ENCODE measurements at regions not wholly inside any gene's neighbourhood (a gene's known extent, or its start where the extent isn't known, plus 50 kb on each side); places are given as distances from the start of the nearest gene placed in this dataset.

DNA sequence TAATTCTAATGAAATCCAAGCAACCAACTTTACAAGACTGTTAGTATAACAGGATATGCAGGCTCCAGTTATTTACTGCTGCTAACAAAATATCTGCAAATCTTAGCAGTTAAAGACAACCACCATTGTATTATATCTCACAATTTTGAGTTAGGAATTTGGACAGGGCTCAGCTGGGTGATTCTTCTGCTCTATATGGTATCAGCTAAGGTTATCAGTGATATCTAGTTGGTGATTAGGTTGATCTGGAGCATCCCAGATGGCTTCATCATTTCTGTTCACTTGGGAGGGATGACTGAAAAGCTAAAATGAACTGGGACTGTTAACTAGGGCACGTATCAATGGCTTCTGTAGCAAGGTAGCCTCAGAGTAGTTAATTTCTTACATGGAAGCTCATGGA lies 105.7 kb downstream of the MBL2 start:
- intact Hi-C loops (cut with DNase I), result no loop called here
- Histone ChIP-seq H3K4me1 (no peaks in the 10 kb centered on the region), H3K27ac (no peak overlapping the region), H3K36me3 (no peaks in the 10 kb centered on the region), H3K27me3 (no peaks in the 10 kb centered on the region), H3K9me3 (peaks cover 0 to 9% of the 10 kb centered on the region in 2 donors), H3K4me3 (no peak overlapping the region)
- DNase-seq (ENCODE audit: low spot score in 2 of 2), result no peak
- TF ChIP-seq, protein P1, sequence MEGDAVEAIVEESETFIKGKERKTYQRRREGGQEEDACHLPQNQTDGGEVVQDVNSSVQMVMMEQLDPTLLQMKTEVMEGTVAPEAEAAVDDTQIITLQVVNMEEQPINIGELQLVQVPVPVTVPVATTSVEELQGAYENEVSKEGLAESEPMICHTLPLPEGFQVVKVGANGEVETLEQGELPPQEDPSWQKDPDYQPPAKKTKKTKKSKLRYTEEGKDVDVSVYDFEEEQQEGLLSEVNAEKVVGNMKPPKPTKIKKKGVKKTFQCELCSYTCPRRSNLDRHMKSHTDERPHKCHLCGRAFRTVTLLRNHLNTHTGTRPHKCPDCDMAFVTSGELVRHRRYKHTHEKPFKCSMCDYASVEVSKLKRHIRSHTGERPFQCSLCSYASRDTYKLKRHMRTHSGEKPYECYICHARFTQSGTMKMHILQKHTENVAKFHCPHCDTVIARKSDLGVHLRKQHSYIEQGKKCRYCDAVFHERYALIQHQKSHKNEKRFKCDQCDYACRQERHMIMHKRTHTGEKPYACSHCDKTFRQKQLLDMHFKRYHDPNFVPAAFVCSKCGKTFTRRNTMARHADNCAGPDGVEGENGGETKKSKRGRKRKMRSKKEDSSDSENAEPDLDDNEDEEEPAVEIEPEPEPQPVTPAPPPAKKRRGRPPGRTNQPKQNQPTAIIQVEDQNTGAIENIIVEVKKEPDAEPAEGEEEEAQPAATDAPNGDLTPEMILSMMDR (IDR thresholded peaks at IDR 0.05), result no peak

DNA sequence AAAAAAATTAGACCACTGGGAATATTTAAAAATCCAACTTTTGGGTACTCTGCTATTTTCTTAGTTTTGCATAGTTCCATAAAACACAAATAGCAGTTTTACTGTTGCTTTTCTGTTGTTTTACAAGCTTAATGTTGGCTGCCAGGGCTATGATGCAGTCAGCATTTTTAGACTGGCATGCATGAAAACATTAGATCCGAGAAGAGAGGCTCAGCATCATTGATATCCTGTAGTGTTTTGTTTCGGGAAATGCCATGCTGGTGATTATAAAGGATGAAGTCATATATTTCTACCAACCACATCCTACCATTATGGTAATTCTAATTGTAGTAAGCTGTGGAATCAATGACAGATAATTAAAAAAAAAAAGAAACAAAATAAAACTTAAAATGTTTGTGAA lies 104.6 kb downstream of the MBL2 start:
- Histone ChIP-seq H3K9me3 (peaks cover 0 to 9% of the 10 kb centered on the region in 2 donors), H3K27ac (no peak overlapping the region), H3K27me3 (no peaks in the 10 kb centered on the region), H3K4me1 (no peaks in the 10 kb centered on the region), H3K36me3 (no peaks in the 10 kb centered on the region), H3K4me3 (no peak overlapping the region)
- TF ChIP-seq, protein P1 (IDR thresholded peaks at IDR 0.05), result no peak
- intact Hi-C loops (cut with DNase I), result no loop called here
- DNase-seq (ENCODE audit: low spot score in 2 of 2), result no peak

DNA sequence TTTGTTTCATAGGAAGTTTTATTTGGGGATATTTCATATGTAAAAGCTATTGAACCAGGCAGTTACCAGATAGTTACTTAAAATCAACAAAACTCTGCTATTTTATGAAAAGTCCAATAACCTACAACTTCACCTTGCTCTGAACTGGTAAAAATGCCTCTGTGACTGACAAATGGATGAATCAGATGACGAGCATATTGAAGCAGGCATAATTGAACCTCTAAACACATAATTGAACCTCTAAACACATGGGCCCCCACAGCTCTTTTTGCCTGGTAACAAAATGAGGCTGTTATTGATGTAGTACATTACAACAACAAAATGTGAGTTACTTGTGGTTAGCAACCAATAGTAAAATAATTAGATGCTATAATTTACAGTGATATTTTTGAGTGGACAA lies 99.7 kb downstream of the MBL2 start:
- no peaks in the 10 kb centered on the region for H3K36me3 ChIP-seq
- no peak overlapping the region for H3K4me3 ChIP-seq
- H3K4me1 ChIP-seq, result no peaks in the 10 kb centered on the region
- no peaks in the 10 kb centered on the region for H3K9me3 ChIP-seq
- H3K27ac ChIP-seq, result no peak overlapping the region
- H3K27me3 ChIP-seq, result no peaks in the 10 kb centered on the region
- no peak for DNase-seq (ENCODE audit: low spot score in 2 of 2)
- intact Hi-C loops (cut with DNase I), result no loop called here
- TF ChIP-seq, protein P1 (IDR thresholded peaks at IDR 0.05), result no peak

GRCh38 chr10:52673468-52673867 lies 99.1 kb downstream of the MBL2 start:
- TF ChIP-seq, protein P1 (IDR thresholded peaks at IDR 0.05), result no peak
- H3K27me3 ChIP-seq, result no peaks in the 10 kb centered on the region
- H3K9me3 ChIP-seq, result no peaks in the 10 kb centered on the region
- H3K27ac ChIP-seq, result no peak overlapping the region
- no peak overlapping the region for H3K4me3 ChIP-seq
- intact Hi-C loops (cut with DNase I), result no loop called here
- no peaks in the 10 kb centered on the region for H3K36me3 ChIP-seq
- no peaks in the 10 kb centered on the region for H3K4me1 ChIP-seq
- DNase-seq (ENCODE audit: low spot score in 2 of 2), result no peak

DNA sequence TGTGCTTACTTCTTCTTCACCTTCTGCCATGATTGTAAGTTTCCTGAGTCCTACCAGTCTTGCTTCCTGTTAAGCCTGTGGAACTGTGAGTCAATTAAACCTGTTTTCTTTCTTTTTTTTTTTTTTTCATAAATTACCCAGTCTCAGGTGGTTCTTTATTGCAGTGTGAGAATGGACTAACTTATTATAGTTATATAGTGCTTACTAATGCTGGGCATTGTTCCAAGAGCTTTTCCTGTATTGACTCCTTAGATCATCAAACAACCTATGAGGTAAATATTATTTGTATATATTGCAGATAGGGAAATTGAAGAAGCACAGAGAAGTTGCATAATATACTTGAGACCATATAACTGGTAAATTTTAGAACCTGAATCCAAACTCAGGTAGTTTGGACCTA lies 98.1 kb downstream of the MBL2 start:
- TF ChIP-seq, protein P1 (IDR thresholded peaks at IDR 0.05), result no peak
- Histone ChIP-seq H3K4me1 (no peaks in the 10 kb centered on the region), H3K9me3 (no peaks in the 10 kb centered on the region), H3K4me3 (no peak overlapping the region), H3K27ac (no peak overlapping the region), H3K36me3 (no peaks in the 10 kb centered on the region), H3K27me3 (no peaks in the 10 kb centered on the region)
- intact Hi-C loops (cut with DNase I), result no loop called here
- DNase-seq (ENCODE audit: low spot score in 2 of 2), result no peak

DNA sequence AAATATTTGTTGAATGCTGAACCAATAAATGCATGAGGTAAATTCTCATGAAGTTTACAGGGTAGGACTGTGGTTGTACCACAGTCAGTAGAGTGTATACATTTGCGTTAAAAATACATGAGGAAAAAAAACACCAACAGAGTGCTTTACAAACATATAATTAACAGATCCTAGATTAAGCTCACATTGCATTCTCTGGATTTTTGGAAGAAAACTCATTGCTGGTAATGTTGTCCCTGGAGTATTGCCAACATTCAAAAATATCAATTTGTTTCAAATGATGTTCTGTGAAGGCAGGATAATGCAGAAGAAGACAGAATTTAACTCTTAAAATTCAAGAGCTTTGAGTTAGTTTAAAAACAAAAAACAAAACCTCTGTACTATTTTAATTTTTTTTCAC lies 95.5 kb downstream of the MBL2 start:
- Histone ChIP-seq H3K27ac (no peak overlapping the region), H3K4me1 (no peaks in the 10 kb centered on the region), H3K36me3 (no peaks in the 10 kb centered on the region), H3K4me3 (no peak overlapping the region), H3K27me3 (no peaks in the 10 kb centered on the region), H3K9me3 (no peaks in the 10 kb centered on the region)
- no peak for DNase-seq (ENCODE audit: low spot score in 2 of 2)
- TF ChIP-seq, protein P1 (IDR thresholded peaks at IDR 0.05), result no peak
- intact Hi-C loops (cut with DNase I), result no loop called here

Measured in ascending aorta (tissue), 2 donors.